ENCODE measurements at regions not wholly inside any gene's neighbourhood (a gene's known extent, or its start where the extent isn't known, plus 50 kb on each side); places are given as distances from the start of the nearest gene placed in this dataset.

DNA sequence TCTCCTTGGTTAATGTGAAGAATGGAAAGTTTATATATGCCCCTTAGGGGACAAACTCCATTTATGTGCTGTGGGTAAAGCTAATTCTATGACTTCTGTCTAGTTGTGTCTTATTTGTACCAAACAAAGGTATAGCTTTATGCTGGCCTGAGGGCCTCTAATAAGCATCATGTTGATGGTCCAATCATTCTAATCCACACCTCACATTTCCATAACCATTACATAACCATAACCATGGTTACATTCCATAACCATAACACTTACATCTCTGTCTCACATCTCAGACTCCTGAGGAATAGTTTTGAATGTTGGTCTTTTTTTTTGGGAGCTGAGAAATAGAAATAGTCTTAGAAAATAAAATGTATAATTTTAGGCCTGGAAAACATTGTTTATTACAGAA, 1097.1 kb downstream of the FLRT2 start:
- ATAC-seq, result no peak
- intact Hi-C loops (cut with DNase I), result no loop called here
- DNase-seq (ENCODE audit: low spot score), result no peak

- DNase-seq (ENCODE audit: low spot score), result no peak
- no peak for ATAC-seq
- intact Hi-C loops (cut with DNase I), result no loop called here
Measured at GRCh38 chr14:86626530-86626929, 1096.6 kb downstream of the FLRT2 start.

DNA sequence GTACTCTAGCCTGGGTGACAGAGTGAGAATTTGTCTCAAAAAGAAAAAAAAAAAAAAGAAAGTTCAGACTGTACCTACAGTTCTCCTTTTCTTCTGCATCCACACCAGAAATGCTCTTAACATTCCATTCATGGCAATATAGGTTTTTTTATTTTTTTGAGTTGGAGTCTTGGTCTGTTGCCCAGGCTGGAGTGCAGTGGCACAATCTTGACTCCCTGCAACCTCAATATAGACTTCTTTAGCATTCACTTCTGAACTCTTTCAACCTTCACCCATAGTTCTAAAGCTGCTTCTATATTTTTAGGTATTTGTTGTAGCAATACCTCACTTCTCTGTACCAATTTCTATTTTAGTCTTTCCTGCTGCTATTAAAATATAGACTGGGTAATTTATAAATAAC, 1095.7 kb downstream of the FLRT2 start:
- DNase-seq (ENCODE audit: low spot score), result no peak
- no peak for ATAC-seq
- intact Hi-C loops (cut with DNase I), result no loop called here

- intact Hi-C loops (cut with DNase I), result no loop called here
- ATAC-seq (no peak), DNase-seq (ENCODE audit: low spot score) (no peak)
Measured at GRCh38 chr14:86619726-86620125, 1089.8 kb downstream of the FLRT2 start.

DNA sequence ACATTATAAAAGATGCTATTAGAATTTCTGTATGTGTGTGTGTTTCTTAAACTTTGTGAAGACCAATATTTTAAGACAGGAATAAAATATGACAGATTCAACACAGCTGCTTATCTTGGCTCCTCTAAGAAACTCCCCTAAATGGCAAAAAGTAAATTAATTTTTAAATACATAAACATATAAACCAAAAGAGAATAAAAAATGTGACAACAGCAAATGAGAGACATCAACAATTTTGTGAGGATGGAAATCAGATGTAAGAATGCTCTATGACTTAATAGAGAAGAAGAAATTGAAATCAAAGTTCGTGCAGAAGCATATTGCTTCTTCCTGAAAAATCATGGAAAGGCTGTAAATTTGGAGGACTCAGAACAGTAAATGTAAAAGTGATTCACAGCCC, 1083.8 kb downstream of the FLRT2 start:
- intact Hi-C loops (cut with DNase I), result no loop called here
- no peak for ATAC-seq
- DNase-seq (ENCODE audit: low spot score), result no peak

- no peak for ATAC-seq
- intact Hi-C loops (cut with DNase I), result no loop called here
- DNase-seq (ENCODE audit: low spot score), result no peak
Measured at GRCh38 chr14:86613126-86613525, 1083.2 kb downstream of the FLRT2 start.

DNA sequence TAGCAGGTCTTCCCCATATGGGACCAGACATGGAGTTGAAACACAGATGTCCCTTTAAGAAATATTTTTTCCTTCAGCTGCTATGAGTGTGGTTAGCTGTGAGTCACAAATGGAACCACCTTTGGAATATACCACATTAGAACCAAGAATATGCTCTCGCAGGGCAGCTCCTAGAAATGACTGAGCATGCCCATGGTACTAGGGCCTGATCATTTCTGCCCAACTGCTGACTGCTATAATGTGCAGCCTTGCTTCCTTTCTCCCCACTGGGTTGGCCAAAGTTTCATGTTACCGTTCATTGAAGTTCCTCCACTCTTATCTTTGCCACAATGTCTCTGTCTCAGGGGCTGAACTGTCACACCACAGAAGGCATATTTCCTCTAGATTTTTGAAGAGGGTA, 1074.6 kb downstream of the FLRT2 start:
- intact Hi-C loops (cut with DNase I), result no loop called here
- DNase-seq (ENCODE audit: low spot score), result no peak
- no peak for ATAC-seq

- ATAC-seq, result no peak
- intact Hi-C loops (cut with DNase I), result no loop called here
- DNase-seq (ENCODE audit: low spot score), result no peak
Measured at GRCh38 chr14:86602263-86602662, 1072.3 kb downstream of the FLRT2 start.

GRCh38 chr14:86601813-86602212, 1071.9 kb downstream of the FLRT2 start:
- intact Hi-C loops (cut with DNase I), result no loop called here
- ATAC-seq, result no peak
- no peak for DNase-seq (ENCODE audit: low spot score)

DNA sequence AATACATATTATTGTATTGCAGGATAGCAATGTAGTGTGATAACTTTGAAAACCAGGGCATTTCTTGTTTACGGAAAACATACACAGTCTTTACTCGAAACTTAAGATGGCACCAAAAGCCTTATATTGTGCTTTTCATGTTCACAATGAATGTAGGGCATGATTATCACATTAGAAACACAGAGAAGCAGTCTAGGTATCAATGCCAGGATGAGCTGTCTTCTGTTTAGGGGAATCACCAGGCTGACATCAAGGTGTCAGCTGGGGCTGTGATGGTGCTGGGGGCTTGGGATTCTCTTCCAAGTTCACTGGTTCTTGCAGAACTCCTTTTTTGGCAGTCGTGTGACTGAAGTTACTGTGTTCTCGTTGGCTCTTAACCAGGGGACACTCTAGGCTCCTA, 1067.3 kb downstream of the FLRT2 start:
- ATAC-seq, result no peak
- intact Hi-C loops (cut with DNase I), result no loop called here
- no peak for DNase-seq (ENCODE audit: low spot score)

DNA sequence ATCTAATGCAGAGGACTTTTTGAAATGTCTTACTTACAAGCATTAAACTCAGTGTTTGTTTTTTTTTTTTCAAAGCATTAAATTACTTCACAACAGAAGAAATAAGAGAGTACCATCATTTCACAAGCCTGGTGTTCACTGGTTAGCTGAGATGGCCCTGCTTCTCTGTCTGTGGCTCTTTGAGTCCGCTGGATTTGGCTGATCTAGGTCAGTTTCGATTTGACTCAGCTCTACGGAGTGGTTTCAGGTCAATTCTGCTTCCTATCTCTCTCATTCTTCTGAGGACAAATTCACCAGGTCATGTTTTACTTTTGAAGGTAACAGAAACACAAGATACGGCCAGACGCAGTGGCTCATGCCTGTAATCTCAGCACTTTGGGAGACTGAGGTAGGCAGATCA, 1066.1 kb downstream of the FLRT2 start:
- intact Hi-C loops (cut with DNase I), result no loop called here
- ATAC-seq (no peak), DNase-seq (ENCODE audit: low spot score) (no peak)

GRCh38 chr14:86575141-86575540, 1045.2 kb downstream of the FLRT2 start:
- intact Hi-C loops (cut with DNase I), result no loop called here
- DNase-seq (ENCODE audit: low spot score) (no peak), ATAC-seq (no peak)

GRCh38 chr14:86574778-86575129, 1044.8 kb downstream of the FLRT2 start:
- ATAC-seq, result no peak
- intact Hi-C loops (cut with DNase I), result no loop called here

GRCh38 chr14:86574051-86574777, 1044.3 kb downstream of the FLRT2 start:
- DNase-seq (ENCODE audit: low spot score) (no peak), ATAC-seq (no peak)
- intact Hi-C loops (cut with DNase I), result no loop called here

More at GRCh38 chr14:86574778-86575129, 1044.8 kb downstream of the FLRT2 start:
- no peak for DNase-seq (ENCODE audit: low spot score)

- intact Hi-C loops (cut with DNase I), result no loop called here
- no peak for DNase-seq (ENCODE audit: low spot score)
Measured at GRCh38 chr14:86570371-86570770, 1040.4 kb downstream of the FLRT2 start.

DNA sequence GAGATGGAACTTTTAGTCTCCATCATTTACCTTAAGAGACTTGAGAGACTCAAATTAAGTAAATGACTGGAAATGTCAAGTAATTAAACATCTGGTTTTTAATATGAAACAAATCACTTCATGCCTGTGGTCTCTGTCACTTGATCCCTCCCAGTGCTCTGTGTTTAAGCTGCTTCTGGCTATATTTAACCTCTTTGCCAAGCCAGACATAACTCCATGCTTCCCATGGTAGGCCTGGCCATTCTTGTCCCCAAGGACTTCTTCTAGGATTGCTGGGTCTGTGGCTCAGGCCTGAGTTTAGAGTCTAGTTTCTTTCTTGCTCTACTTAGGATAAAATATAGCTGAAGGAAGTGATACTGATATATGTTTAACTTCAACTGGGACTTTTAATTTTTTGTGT, 1013.6 kb downstream of the FLRT2 start:
- no peak for ATAC-seq
- intact Hi-C loops (cut with DNase I), result no loop called here
- no peak for DNase-seq (ENCODE audit: low spot score)

More at GRCh38 chr14:86570371-86570770, 1040.4 kb downstream of the FLRT2 start:
- no peak for ATAC-seq

DNA sequence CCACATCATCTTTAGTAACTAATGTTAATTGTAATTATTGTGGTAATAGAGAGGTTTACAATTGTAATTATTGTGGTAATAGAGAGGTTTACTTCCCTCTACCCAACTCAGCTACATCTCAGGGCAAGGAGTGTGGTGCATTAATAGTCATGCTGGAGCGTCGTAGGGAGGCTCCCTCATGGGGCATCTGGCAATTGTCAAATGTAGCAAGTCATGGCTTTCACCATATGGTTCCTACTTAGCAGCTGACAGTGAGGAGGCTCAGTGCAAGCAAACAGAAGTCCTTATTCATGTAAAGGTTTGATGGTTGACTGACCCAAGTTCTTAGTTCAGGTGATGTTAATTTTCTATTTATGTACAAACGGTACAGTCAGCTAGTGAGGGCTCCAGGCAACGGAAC, 1012.0 kb downstream of the FLRT2 start:
- intact Hi-C loops (cut with DNase I), result no loop called here
- no peak for DNase-seq (ENCODE audit: low spot score)
- no peak for ATAC-seq

GRCh38 chr14:86540636-86541247, 1010.8 kb downstream of the FLRT2 start:
- DNase-seq (ENCODE audit: low spot score) (no peak), ATAC-seq (no peak)
- intact Hi-C loops (cut with DNase I), result no loop called here

GRCh38 chr14:86539361-86540070, 1009.6 kb downstream of the FLRT2 start:
- DNase-seq (ENCODE audit: low spot score), result no peak
- ATAC-seq, result no peak
- intact Hi-C loops (cut with DNase I), result no loop called here

DNA sequence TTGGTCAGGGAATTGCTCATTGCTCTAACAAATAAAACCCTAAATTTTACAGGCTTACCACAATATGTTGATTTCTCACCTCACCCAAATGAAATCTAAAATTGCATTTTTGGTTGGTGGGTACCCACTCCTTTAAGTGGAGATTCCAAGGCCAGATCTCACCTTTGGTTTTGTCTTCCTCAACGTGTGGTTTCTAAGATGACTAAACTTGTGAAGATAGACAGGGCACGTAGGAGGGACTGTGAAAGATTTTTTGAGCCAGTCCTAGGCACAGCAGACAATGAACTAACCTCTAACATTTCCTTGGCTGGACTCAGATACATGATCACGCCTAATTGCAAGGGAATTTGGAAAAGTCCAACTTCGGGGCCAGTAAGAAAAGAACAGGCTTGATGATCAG, 1003.9 kb downstream of the FLRT2 start:
- no peak for DNase-seq (ENCODE audit: low spot score)
- no peak for ATAC-seq
- intact Hi-C loops (cut with DNase I), result no loop called here

Data from sciatic nerve (tissue), 2 donors.